NCI-H2171 treated with DMSO at 0.1 percent for 48 hours (cell line): ENCODE measurements at regions not wholly inside any gene's neighbourhood (a gene's known extent, or its start where the extent isn't known, plus 50 kb on each side); places are given as distances from the start of the nearest gene placed in this dataset.

Experiments used
- DNase-seq: peaks from one replicate; lab custom pipeline; 2025; lab: John Stamatoyannopoulos, UW

DNA sequence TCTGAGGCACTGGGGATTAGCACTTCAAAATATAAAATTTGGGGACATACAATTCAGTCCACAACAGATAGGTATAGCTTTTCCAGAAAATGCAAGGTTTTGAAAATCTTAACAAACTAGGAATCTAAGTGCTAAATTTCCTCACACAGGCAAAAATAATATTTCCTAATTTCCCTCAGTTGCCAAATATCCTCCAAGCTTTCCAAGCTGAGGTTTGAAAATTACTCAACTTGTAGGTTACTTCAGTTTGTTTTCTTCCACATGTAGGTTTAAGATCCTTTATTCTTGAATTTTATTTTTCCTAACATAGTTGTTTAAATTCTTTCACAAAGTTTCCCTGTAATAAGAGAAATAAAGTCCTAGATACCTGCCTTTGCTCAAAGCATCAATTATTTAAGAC is 192.9 kb upstream of the NRXN1 start:
- DNase-seq, result no peak

DNA sequence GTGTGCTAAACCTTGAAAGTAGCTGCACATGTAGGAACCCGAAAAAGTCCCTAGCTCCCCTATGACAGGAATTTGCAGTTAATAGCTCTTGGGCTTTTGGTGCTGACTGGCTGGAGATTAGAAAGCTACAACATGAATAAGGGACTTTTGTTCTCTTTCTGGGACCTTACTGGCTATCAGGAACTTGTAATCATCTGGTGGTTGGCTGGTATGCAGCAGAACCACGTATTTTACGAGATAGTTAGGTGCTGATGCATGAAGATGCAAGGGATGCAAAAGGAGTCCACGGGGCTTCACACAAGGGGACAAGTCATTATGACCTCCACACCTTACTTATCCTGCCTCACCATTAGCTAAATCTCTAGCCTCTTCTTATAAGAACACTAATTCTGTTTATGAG is 190.2 kb upstream of the NRXN1 start:
- DNase-seq, result no peak

DNA sequence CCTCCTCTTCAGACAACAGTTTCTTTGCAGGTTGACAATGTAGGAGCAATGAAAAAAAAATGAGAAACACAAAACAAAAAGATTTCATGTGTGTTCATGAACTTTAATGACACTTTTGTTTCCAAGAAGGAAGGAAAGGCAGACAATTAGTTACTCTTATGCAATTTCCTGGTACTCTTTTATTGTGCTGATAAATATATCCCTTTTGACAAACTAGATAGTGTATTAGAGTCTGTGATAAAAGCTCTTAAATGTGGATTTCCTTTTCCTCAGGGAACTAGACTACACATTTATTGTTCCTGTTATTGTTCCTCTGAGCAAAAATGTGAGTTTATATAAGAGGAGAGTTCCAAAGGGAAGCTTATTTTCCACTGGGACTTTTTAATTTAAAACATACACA is 188.7 kb upstream of the NRXN1 start:
- no peak for DNase-seq

DNA sequence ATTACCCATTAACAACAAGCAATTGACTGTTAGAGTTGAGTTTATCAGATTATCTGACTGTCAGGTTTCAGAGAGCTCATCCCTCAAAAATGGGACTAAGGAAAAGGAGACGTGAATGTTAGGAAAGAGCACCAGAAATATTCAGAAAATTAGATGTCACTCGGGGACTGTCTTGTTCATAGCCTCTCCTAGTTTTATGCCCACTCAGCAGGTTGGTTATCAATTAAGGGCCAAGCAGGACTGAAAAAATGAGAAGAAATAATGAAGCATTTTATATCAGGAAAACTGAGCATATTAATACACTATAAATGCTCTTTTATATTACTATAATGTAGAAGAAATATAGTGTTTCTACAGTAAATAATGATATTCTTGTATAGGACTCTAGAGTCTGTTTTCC is 188.1 kb upstream of the NRXN1 start:
- DNase-seq, result no peak

DNA sequence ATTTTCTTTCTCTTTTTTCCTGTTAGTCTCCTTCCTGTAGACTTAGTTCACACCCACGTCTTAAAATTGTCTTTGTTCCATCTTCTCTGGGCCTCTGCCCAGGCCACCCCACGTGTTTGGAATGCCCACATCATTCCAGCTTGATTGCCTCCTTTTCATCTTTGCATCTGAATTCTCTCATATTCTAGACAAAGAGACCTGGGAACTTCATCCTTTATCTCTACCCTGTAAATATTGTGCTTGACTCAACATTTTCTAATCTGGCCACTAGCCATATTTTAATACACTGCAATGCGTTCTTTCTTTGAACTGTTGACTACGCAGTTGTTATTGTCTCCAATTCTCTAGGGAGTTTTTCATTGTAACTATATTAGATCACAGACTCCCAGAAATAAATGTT is 187.5 kb upstream of the NRXN1 start:
- DNase-seq, result no peak

DNA sequence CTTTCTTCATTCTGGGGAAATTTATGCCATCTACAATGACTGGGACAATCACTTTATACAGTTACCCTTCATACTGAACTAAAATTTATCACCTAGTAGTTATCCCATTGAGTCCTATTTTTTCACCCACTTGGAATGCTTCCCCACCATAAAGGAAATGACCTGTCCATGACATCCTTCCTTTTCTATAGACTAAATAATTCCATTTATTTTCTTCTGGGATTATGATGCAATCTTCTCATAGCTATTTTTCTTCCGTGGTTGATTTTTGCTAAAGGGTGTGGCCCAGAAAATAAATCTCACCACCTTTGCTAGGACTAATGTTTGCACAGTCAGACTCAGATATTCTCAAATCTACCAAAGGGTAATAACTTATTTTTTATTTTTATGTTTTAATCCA is 186.1 kb upstream of the NRXN1 start:
- no peak for DNase-seq

- no peak for DNase-seq
These were observed 181.9 kb upstream of the NRXN1 start for GRCh38 chr2:51213826-51214225.

DNA sequence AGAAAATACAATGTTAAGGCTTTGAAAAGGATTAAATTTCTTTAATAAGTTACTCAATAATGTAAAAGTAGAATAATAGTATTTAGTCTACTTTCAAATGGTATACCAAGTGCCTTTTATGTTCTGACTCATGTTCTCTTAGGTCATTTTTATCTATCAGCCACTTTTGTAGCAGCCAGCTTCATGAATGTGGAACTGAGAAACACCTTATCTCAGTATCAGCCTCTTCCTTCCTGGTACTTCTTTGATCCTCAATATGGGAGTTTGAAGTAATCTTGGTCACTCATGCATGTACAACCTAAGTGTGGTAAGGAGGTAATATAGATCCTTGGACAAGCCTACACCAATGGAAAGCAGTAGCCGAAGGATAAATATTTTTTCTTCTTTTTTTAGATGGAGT is 180.4 kb upstream of the NRXN1 start:
- no peak for DNase-seq

DNA sequence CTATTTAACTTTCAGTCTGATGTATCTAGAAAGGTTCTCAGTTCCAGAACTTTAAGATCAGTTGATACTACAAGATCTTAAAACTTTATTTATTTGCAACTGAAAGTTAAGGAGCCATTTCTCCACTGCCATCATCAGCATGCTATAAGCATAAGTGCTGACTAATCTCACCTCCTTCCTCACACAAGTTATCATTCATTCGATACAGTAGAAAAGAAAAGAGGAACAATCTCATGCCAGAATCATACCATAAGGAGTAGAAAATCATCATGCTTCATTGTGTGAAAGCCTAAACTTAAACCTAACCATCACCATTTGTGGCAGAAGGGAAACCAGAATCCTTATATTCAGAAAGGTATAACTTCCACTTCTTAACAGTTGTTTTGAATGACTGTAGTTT is 176.6 kb upstream of the NRXN1 start:
- DNase-seq, result peak; percentile 10

GRCh38 chr2:51201295-51201694 is 169.4 kb upstream of the NRXN1 start:
- no peak for DNase-seq

- no peak for DNase-seq
These were observed 162.7 kb upstream of the NRXN1 start for GRCh38 chr2:51194656-51195055.

- DNase-seq, result no peak
These were observed 138.3 kb upstream of the NRXN1 start for GRCh38 chr2:51170273-51170672.

DNA sequence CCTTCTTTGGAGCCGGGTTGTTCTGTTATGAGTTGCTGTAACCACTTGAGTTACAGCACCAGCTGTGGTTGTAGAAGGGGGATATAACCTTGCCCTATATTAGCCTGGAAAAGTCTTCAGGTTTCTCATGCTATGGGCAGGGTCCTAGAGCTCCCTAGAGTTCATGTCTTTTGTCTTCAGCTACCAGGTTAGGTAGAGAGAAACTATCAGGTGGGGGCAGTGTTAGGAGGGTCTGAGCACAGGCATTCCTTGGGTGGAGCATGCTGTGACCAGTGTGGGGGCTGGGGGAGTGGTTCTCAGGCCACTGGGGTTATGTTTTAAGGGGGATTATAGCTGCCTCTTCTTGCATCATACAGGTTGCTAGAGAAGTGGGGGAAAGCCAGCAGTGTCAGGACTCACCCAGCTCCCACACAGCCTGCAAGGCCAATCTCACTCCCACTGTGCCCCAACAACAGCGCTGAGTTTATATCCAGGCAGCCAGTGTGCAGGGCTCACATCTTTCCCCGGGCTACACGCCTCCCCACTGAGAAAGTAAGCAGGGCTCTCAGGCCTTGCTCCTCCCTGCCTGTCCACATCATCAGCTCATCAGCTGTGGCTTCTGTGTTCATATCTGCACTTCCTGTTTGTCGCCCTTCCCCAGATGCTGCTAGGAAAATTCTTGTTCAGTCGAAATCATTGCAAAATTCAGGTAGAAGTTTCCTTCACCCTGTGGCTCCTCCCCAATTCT is 133.8 kb upstream of the NRXN1 start:
- no peak for DNase-seq

DNA sequence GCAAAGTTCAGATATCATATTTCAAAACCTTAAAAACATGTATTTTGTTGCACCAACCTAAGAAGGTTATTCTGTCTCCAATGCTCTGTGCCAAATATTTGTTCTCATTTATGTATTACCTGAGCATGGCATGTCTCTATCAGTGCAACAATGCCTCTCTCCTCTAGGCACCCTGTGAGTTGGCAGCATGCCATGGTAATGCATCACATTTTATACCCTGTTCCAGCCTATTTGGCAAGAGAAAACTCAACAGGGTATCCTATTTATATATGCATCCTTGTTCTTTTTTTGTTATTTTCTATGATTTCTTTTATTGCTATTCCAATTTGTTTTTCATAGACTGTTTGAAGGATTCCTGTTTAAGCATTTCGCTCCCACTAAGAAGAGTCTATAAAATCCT is 126.3 kb upstream of the NRXN1 start:
- DNase-seq, result peak; percentile 98

- no peak for DNase-seq
These were observed 121.3 kb upstream of the NRXN1 start for GRCh38 chr2:51153236-51153635.

DNA sequence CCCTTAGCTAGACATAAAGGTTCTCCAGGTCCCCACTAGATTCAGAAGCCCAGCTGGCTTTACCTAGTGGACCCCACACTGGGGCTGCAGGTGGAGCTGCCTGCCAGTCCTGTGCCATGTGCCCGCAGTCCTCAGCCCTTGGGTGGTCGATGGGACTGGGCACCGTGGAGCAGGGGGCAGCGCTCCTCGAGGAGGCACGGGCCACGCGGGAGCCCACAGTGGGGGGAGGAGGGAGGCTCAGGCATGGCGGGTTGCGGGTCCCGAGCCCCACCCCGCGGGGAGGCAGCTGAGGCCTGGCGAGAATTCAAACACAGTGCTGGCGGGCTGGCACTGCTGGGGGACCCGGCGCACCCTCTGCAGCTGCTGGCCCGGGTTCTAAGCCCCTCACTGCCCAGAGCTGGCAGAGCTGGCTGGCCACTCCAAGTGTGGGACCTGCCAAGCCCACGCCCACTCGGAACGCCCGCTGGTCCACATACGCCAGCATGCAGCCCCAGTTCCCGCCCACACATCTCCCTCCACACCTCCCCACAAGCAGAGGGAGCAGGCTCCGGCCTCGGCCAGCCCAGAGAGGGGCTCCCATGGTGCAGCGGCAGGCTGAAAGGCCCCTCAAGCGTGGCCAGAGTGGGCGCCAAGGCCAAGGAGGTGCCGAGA is 119.7 kb upstream of the NRXN1 start:
- no peak for DNase-seq

- DNase-seq, result peak; percentile 38
These were observed 117.8 kb upstream of the NRXN1 start for GRCh38 chr2:51149725-51150124.

DNA sequence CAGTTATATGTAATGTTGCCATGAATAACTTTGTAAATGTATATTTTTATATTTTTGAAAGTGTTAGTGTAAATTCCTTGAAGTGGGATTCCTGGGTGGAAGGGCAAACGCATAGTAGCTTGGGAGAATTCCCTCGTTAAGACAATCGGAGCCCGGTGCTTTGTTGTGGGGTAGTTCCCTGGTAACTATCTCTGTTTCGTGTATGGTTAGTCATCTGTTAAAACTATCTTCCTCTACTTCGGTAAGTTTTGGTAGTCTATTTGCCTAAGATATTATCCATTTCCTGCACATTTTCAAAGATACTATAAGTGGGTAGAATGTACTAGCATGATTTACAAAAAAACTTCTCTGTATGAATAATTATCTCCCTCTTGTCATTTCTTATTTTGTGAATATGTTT is 113.8 kb upstream of the NRXN1 start:
- DNase-seq, result no peak

GRCh38 chr2:51120754-51121280 is 88.9 kb upstream of the NRXN1 start:
- DNase-seq, result no peak

GRCh38 chr2:51111532-51111931 is 79.6 kb upstream of the NRXN1 start:
- DNase-seq, result no peak

- DNase-seq, result no peak
These were observed 76.9 kb upstream of the NRXN1 start for GRCh38 chr2:51108794-51109193.

- DNase-seq, result no peak
These were observed 75.9 kb upstream of the NRXN1 start for GRCh38 chr2:51107841-51108240.

DNA sequence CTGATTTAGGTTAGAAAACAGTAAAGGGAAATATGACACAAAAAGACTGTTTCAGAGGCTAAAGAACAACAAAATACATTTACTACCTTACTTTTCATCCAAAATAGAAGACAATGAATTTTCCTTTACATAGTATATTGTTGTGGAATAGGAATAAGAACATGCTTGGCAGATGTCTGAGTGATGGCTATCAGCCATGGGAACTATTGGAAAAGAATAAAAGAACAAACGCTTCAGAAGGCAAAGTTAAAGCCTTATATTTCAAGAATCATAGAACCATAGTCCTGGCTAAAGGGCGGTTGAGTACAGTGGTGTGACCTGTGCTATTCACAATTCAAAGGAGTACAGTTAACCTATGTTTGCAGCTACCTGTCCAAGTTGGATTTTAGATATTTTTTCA is 73.9 kb upstream of the NRXN1 start:
- DNase-seq, result no peak

DNA sequence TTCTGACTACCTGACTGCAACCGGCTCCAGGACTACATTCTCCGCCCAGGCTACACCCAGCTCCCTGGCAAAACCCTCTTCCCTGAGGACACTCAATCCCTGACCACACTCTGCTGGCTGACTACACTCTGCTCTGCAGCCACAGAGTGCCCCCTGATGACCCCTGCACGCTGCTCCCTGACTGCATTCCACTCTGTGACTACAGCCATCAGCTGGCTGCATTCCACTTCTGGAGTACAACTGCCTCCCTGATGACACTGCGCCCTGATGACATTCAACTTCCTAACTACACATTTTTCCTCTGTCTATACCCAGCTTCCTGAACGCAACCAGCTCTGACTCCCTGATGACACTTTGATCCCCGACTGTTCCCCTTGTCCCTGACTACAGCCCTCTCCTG is 71.3 kb upstream of the NRXN1 start:
- DNase-seq, result no peak
